Astrocyte (in vitro differentiated cells and primary cell): ENCODE measurements at regions not wholly inside any gene's neighbourhood (a gene's known extent, or its start where the extent isn't known, plus 50 kb on each side); places are given as distances from the start of the nearest gene placed in this dataset.

Experiments used
- CTCF ChIP-seq: IDR thresholded peaks from 2 replicates; pipeline ENCODE4 v1.5.1; 2011; ENCODE audit warnings: low read depth, mild to moderate bottlenecking, inconsistent platforms, low read length, moderate library complexity; ENCODE audit not compliant: insufficient read depth
- EZH2 ChIP-seq: IDR thresholded peaks from 2 replicates; pipeline ENCODE4 v1.6.1; 2012; ENCODE audit warnings: mild to moderate bottlenecking, low read length, inconsistent platforms; ENCODE audit not compliant: insufficient read depth

- TF ChIP-seq CTCF, result no peak
- no peak for TF ChIP-seq EZH2
These were observed 157.0 kb upstream of the SOX9 start for GRCh38 chr17:71963791-71964190.
